Natural killer cell (primary cell): ENCODE measurements at regions not wholly inside any gene's neighbourhood (a gene's known extent, or its start where the extent isn't known, plus 50 kb on each side); places are given as distances from the start of the nearest gene placed in this dataset.

Experiments used
- ATAC-seq, 3 donors: fragments of 150-1000 bp in 2 of 3; fragments of 200-7000 bp in 1 of 3; cut with Tn5 transposase; 1 replicate in 1 of 3; 2 replicates in 2 of 3; pipeline ENCODE4 v1.10.0; 2021; ENCODE audit warnings: mild to moderate bottlenecking in 2 of 3, moderate library complexity in 2 of 3
- DNase-seq, 2 donors: peaks; one replicate each; pipeline versions ENCODE4 v3.0.0 to v3.0.0-alpha.2; 2013 to 2021; ENCODE audit warnings: mixed read lengths in 1 of 2
- H3K27ac ChIP-seq: one replicate; pipeline ENCODE4 v1.5.1; 2013; ENCODE audit warnings: mild to moderate bottlenecking, low read length
- H3K27me3 ChIP-seq: one replicate; pipeline ENCODE4 v1.6.1; 2013; ENCODE audit warnings: low read length; ENCODE audit not compliant: control insufficient read depth, insufficient read depth
- H3K36me3 ChIP-seq: one replicate; pipeline ENCODE4 v1.6.1; 2013; ENCODE audit warnings: low read length; ENCODE audit not compliant: control insufficient read depth, insufficient read depth
- H3K4me1 ChIP-seq: one replicate; pipeline ENCODE4 v1.6.1; 2013; ENCODE audit warnings: low read length; ENCODE audit not compliant: control insufficient read depth, insufficient read depth
- H3K4me3 ChIP-seq: one replicate; pipeline ENCODE4 v1.5.1; 2013; ENCODE audit warnings: low read length
- H3K9me3 ChIP-seq: one replicate; pipeline ENCODE4 v1.6.1; 2013; ENCODE audit warnings: low read length; ENCODE audit not compliant: control insufficient read depth, insufficient read depth
- H3K27ac Mint-ChIP-seq, 2 donors: one replicate each; pipeline ENCODE4 v1.8.0; 2022; ENCODE audit warnings: mild to moderate bottlenecking in 2 of 2, mixed read lengths in 2 of 2, moderate library complexity in 1 of 2
- H3K27me3 Mint-ChIP-seq, 2 donors: one replicate each; pipeline ENCODE4 v1.8.0; 2022; ENCODE audit warnings: low read depth in 2 of 2, mixed read lengths in 2 of 2
- H3K36me3 Mint-ChIP-seq: one replicate; pipeline ENCODE4 v1.8.0; 2022; ENCODE audit warnings: mixed read lengths
- H3K4me1 Mint-ChIP-seq, 2 donors: one replicate each; pipeline ENCODE4 v1.8.0; 2022; ENCODE audit warnings: mixed read lengths in 2 of 2
- H3K4me3 Mint-ChIP-seq: one replicate; pipeline ENCODE4 v1.8.0; 2022; ENCODE audit warnings: mild to moderate bottlenecking, moderate library complexity, mixed read lengths
- H3K9me3 Mint-ChIP-seq, 2 donors: one replicate each; pipeline ENCODE4 v1.8.0; 2022; ENCODE audit warnings: mixed read lengths in 2 of 2
- CTCF ChIP-seq: fragments of 200-600 bp; IDR thresholded peaks from one replicate; pipeline ENCODE4 v1.8.0; 2022; ENCODE audit warnings: antibody characterized with exemption
- WGBS: methylation state at CpG from one replicate; pipeline ENCODE4 v1.1.7; 2013; ENCODE audit warnings: missing lambda C conversion rate; ENCODE audit not compliant: insufficient coverage; 5-methylcytosine and 5-hydroxymethylcytosine counted together
- intact Hi-C: fragments of 100-400 bp; cut with micrococcal nuclease; formaldehyde crosslinking; loops from one replicate; pipeline ENCODE4 v1.14.2; 2022

- Mint-ChIP-seq H3K4me3 (no peak overlapping the region), H3K27ac (no peak overlapping the region)
- no peak for TF ChIP-seq CTCF
These were observed 231.9 kb upstream of the SIX2 start for GRCh38 chr2:45241061-45241561.

GRCh38 chr2:45237850-45238542, 228.7 kb upstream of the SIX2 start:
- peaks cover 9 to 13% of the 10 kb centered on the region in 2 donors for H3K27me3 Mint-ChIP-seq
- no peak overlapping the region for H3K4me3 Mint-ChIP-seq
- TF ChIP-seq CTCF, result no peak
- intact Hi-C loops, result no loop called here
- H3K27ac Mint-ChIP-seq, result no peak overlapping the region
- H3K4me1 Mint-ChIP-seq, result no peaks in the 10 kb centered on the region
- H3K36me3 Mint-ChIP-seq, result no peaks in the 10 kb centered on the region
- ATAC-seq (no peak), DNase-seq (no peak)
- Histone ChIP-seq H3K36me3 (no peaks in the 10 kb centered on the region), H3K4me3 (no peak overlapping the region), H3K9me3 (no peaks in the 10 kb centered on the region), H3K4me1 (no peaks in the 10 kb centered on the region), H3K27ac (no peak overlapping the region), H3K27me3 (peaks cover 2% of the 10 kb centered on the region)
- no peaks in the 10 kb centered on the region for H3K9me3 Mint-ChIP-seq
- WGBS, result 35% methylated on average over 6 of the region's 6 CpGs

More at GRCh38 chr2:45241061-45241561, 231.9 kb upstream of the SIX2 start:
- ATAC-seq, result no peak
- H3K9me3 Mint-ChIP-seq, result no peaks in the 10 kb centered on the region
- no peaks in the 10 kb centered on the region for H3K36me3 Mint-ChIP-seq
- Histone ChIP-seq H3K27me3 (peaks cover 2% of the 10 kb centered on the region), H3K27ac (no peak overlapping the region), H3K36me3 (no peaks in the 10 kb centered on the region), H3K9me3 (no peaks in the 10 kb centered on the region), H3K4me1 (no peaks in the 10 kb centered on the region), H3K4me3 (no peak overlapping the region)
- intact Hi-C loops, result no loop called here
- WGBS, result 80% methylated on average over 2 of the region's 3 CpGs
- H3K4me1 Mint-ChIP-seq, result no peaks in the 10 kb centered on the region
- H3K27me3 Mint-ChIP-seq, result peaks cover 8 to 13% of the 10 kb centered on the region in 2 donors
- no peak for DNase-seq

GRCh38 chr2:45237128-45237527, 227.9 kb upstream of the SIX2 start:
- Histone ChIP-seq H3K27ac (no peak overlapping the region), H3K36me3 (no peaks in the 10 kb centered on the region), H3K9me3 (no peaks in the 10 kb centered on the region), H3K4me1 (no peaks in the 10 kb centered on the region), H3K4me3 (no peak overlapping the region), H3K27me3 (peaks cover 2% of the 10 kb centered on the region)
- no peak for TF ChIP-seq CTCF
- DNase-seq (no peak), ATAC-seq (no peak)
- intact Hi-C loops, result no loop called here
- Mint-ChIP-seq H3K4me1 (no peaks in the 10 kb centered on the region), H3K27ac (no peak overlapping the region), H3K36me3 (no peaks in the 10 kb centered on the region), H3K27me3 (peaks cover 9 to 13% of the 10 kb centered on the region in 2 donors), H3K4me3 (no peak overlapping the region), H3K9me3 (no peaks in the 10 kb centered on the region)
- WGBS, result 38% methylated on average over 9 of the region's 9 CpGs

- Mint-ChIP-seq H3K9me3 (no peaks in the 10 kb centered on the region), H3K27ac (no peak overlapping the region), H3K36me3 (no peaks in the 10 kb centered on the region), H3K4me3 (no peak overlapping the region), H3K4me1 (no peaks in the 10 kb centered on the region), H3K27me3 (peaks cover 10% of the 10 kb centered on the region in 2 donors)
- intact Hi-C loops, result no loop called here
- ATAC-seq (no peak), DNase-seq (no peak)
- no peak overlapping the region for H3K27ac ChIP-seq
- no peak for TF ChIP-seq CTCF
- WGBS, result 82% methylated on average over 2 of the region's 2 CpGs
- no peak overlapping the region for H3K4me3 ChIP-seq
- no peaks in the 10 kb centered on the region for H3K4me1 ChIP-seq
- H3K27me3 ChIP-seq, result peaks cover 2% of the 10 kb centered on the region
- H3K9me3 ChIP-seq, result no peaks in the 10 kb centered on the region
- H3K36me3 ChIP-seq, result no peaks in the 10 kb centered on the region
These were observed 227.0 kb upstream of the SIX2 start for GRCh38 chr2:45236268-45236667.
